ENCODE measurements at regions not wholly inside any gene's neighbourhood (a gene's known extent, or its start where the extent isn't known, plus 50 kb on each side); places are given as distances from the start of the nearest gene placed in this dataset.
A peak's percentile ranks its signal among the peaks of the same experiment; 100 is the strongest.

DNA sequence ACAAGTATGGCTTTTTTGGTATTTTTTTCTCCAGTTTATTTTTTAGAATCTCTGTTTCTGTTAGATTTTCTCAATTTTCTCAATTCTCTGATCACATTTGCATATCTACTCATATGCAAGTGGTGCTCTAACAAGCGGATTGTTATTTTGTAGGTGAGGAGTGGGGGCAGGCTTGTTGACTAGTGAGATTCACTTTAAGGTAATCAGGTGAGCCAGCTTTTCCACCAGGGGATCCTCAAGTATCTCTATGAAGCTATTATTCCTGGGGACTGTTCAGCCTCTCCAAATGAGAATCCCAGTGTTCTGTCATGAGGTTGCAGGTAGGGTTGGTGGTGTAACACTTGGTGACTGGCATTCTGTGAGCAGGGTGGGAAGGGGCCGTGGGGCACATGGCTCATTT is 274.3 kb upstream of the FERMT1 start:
- TF ChIP-seq CBX8 (IDR thresholded peaks at IDR 0.05) = no peak
- TF ChIP-seq ZC3H11A (IDR thresholded peaks at IDR 0.05) = no peak
- no peak for TF ChIP-seq KDM1A (IDR thresholded peaks at IDR 0.05; ENCODE audit: low read depth)
- no peak for TF ChIP-seq PHF8 (IDR thresholded peaks at IDR 0.05; ENCODE audit: borderline replicate concordance, low read depth)
- no peak for TF ChIP-seq FOXS1 (CRISPR knock-in tag; IDR thresholded peaks at IDR 0.05)
- no peak for TF ChIP-seq POLR2AphosphoS2 (conservative IDR thresholded peaks at IDR 0.05; ENCODE audit: low read length)
- no peak for TF ChIP-seq FOSL2 (IDR thresholded peaks at IDR 0.05)
- no peak for TF ChIP-seq FOSL2 (CRISPR knock-in tag; IDR thresholded peaks at IDR 0.05)
- no peak for TF ChIP-seq RFX5 (IDR thresholded peaks at IDR 0.05)
- TF ChIP-seq PBX3 (IDR thresholded peaks at IDR 0.05) = no peak
- no peak for TF ChIP-seq EHF (CRISPR knock-in tag; IDR thresholded peaks at IDR 0.05)
- no peak for TF ChIP-seq ELK1 (IDR thresholded peaks at IDR 0.05; ENCODE audit: low read depth, low read length)
- TF ChIP-seq NPAS2 (CRISPR knock-in tag; IDR thresholded peaks at IDR 0.05; ENCODE audit: borderline replicate concordance) = no peak
- WGBS (ENCODE audit: missing lambda C conversion rate) = 14% methylated on average over 2 of the region's 2 CpGs
- ChIA-PET POLR2A (no interaction called here), CTCF (no interaction called here)
- no peak for FAIRE-seq
- no peaks in the 10 kb centered on the region for H3K9me3 ChIP-seq
- no peaks in the 10 kb centered on the region for H3K4me1 ChIP-seq
- no peak overlapping the region for H3K4me2 ChIP-seq
- no peak overlapping the region for H3K27ac ChIP-seq
- no peak for ATAC-seq
- no peak for DNase-seq (ENCODE audit: low read depth in 1 of 2, low spot score in 1 of 2)
- H3K4me3 ChIP-seq = no peak overlapping the region

DNA sequence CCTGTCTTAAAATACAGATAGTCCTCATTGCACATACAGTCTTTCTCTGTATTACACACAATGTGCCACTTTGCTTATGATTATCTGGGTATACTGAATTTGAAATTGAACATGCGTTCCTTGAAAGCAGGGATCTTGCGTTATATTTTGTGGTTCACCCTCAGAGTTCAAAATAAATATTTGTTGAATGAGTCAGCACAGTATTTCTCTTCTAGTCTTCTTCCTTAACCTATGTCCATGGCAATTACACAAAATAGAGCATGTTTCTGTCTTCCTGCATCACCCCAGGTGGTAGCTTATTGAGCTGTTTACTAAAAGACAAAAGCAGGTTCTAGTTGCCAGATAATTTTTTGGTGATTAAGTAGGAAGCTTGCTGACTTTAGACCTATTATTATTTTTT is 272.9 kb upstream of the FERMT1 start:
- no peak for ATAC-seq
- FAIRE-seq = no peak
- ChIA-PET POLR2A (no interaction called here), CTCF (no interaction called here)
- Histone ChIP-seq H3K27ac (no peak overlapping the region), H3K4me1 (no peaks in the 10 kb centered on the region), H3K9me3 (no peaks in the 10 kb centered on the region), H3K4me2 (no peak overlapping the region), H3K4me3 (no peak overlapping the region)
- TF ChIP-seq CHD4 (IDR thresholded peaks at IDR 0.05; ENCODE audit: borderline replicate concordance) = no peak
- TF ChIP-seq ZFP36 (IDR thresholded peaks at IDR 0.05; ENCODE audit: borderline replicate concordance, partially characterized antibody) = no peak
- no peak for TF ChIP-seq FOSL2 (IDR thresholded peaks at IDR 0.05)
- TF ChIP-seq FOSL2 (CRISPR knock-in tag; IDR thresholded peaks at IDR 0.05) = no peak
- WGBS (ENCODE audit: missing lambda C conversion rate) = 2% methylated on average over 2 of the region's 2 CpGs
- DNase-seq (ENCODE audit: low read depth in 1 of 2, low spot score in 1 of 2) = peak in 1 of 2 experiments; percentile 4

DNA sequence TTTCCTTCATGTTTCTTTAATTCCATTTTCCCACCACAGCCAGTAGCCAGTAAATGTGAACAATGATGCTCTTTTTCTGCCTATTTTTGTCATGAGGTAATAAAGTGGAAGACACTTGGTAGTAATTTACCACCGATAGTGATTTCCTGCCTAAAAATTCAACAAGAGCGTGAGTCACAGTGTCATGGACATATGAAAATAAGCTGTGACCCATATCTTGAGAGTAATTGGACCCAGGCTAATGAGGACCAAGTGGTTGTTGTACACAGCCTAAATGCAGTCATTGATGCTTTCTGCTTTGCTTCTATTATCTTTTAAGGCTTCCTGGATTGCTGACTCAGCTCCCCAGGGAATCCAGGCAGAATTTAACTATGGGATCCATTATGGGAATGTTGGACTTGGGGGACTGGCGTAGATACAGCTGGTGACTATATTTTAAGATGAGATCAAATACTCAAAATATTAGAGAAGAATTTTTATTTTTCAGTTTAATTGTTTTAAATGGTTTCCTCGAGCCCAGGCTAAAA is 265.9 kb upstream of the FERMT1 start:
- ATAC-seq = no peak
- H3K4me3 ChIP-seq = no peak overlapping the region
- H3K4me1 ChIP-seq = no peaks in the 10 kb centered on the region
- ChIA-PET CTCF (interaction anchor here (0.6 kb wide), 1 partner anchor 126 kb away, joined by 3 read pairs; no protein-coding TSS in a partner anchor), POLR2A (no interaction called here)
- no peak for DNase-seq (ENCODE audit: low read depth in 1 of 2, low spot score in 1 of 2)
- WGBS (ENCODE audit: missing lambda C conversion rate) = 11% methylated on average over 4 of the region's 4 CpGs
- H3K27ac ChIP-seq = no peak overlapping the region
- H3K9me3 ChIP-seq = no peaks in the 10 kb centered on the region; the same call in 2 of the 3 replicates
- H3K4me2 ChIP-seq = no peak overlapping the region
- TF ChIP-seq MAFK (IDR thresholded peaks at IDR 0.05; ENCODE audit: partially characterized antibody) (peak; percentile 71), TP53 (CRISPR knock-in tag; IDR thresholded peaks at IDR 0.05) (no peak)
- FAIRE-seq = no peak

GRCh38 chr20:6384956-6385486 is 262.2 kb upstream of the FERMT1 start:
- POLR2A ChIA-PET = no interaction called here
- no peaks in the 10 kb centered on the region for H3K4me1 ChIP-seq
- H3K4me3 ChIP-seq = no peak overlapping the region
- H3K27ac ChIP-seq = no peak overlapping the region
- no peak for TF ChIP-seq NR3C1 (IDR thresholded peaks at IDR 0.05)
- TF ChIP-seq, protein P1, sequence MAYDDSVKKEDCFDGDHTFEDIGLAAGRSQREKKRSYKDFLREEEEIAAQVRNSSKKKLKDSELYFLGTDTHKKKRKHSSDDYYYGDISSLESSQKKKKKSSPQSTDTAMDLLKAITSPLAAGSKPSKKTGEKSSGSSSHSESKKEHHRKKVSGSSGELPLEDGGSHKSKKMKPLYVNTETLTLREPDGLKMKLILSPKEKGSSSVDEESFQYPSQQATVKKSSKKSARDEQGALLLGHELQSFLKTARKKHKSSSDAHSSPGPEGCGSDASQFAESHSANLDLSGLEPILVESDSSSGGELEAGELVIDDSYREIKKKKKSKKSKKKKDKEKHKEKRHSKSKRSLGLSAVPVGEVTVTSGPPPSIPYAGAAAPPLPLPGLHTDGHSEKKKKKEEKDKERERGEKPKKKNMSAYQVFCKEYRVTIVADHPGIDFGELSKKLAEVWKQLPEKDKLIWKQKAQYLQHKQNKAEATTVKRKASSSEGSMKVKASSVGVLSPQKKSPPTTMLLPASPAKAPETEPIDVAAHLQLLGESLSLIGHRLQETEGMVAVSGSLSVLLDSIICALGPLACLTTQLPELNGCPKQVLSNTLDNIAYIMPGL (CRISPR knock-in tag; IDR thresholded peaks at IDR 0.05; ENCODE audit: borderline replicate concordance) = no peak
- TF ChIP-seq SMC3 (IDR thresholded peaks at IDR 0.05) = no peak
- no peak for TF ChIP-seq HOXB13 (CRISPR knock-in tag; IDR thresholded peaks at IDR 0.05; ENCODE audit: low read depth)
- TF ChIP-seq ZNF302 (CRISPR knock-in tag; IDR thresholded peaks at IDR 0.05) = no peak
- no peak for TF ChIP-seq NFE2L2 (conservative IDR thresholded peaks at IDR 0.05; ENCODE audit: low read length)
- no peak for DNase-seq (ENCODE audit: low read depth in 1 of 2, low spot score in 1 of 2)
- WGBS (ENCODE audit: missing lambda C conversion rate) = 2% methylated on average over 2 of the region's 2 CpGs
- H3K4me2 ChIP-seq = no peak overlapping the region
- CTCF ChIA-PET = no interaction called here
- no peak for FAIRE-seq
- ATAC-seq = no peak
- no peaks in the 10 kb centered on the region; the same call in 2 of the 3 replicates for H3K9me3 ChIP-seq

Measured in A549 (cell line).